NCI-H187 (cell line): ENCODE measurements at regions not wholly inside any gene's neighbourhood (a gene's known extent, or its start where the extent isn't known, plus 50 kb on each side); places are given as distances from the start of the nearest gene placed in this dataset.

ENCODE experiments used
- DNase-seq, 2 experiments: peaks; one replicate each; lab custom pipeline; 2025; lab: John Stamatoyannopoulos, UW

GRCh38 chr10:77710759-77711682, 73.4 kb upstream of the KCNMA1 start:
- DNase-seq, result peak in 1 of 2 experiments; percentile 38

GRCh38 chr10:77710081-77710551, 72.5 kb upstream of the KCNMA1 start:
- no peak for DNase-seq

- DNase-seq, result no peak
These were observed 70.0 kb upstream of the KCNMA1 start for GRCh38 chr10:77707570-77707969.

- no peak for DNase-seq
These were observed 64.6 kb upstream of the KCNMA1 start for GRCh38 chr10:77702166-77702565.

- DNase-seq, result no peak
These were observed 62.5 kb upstream of the KCNMA1 start for GRCh38 chr10:77700086-77700485.

- DNase-seq, result no peak
These were observed 61.6 kb upstream of the KCNMA1 start for GRCh38 chr10:77699080-77699645.

GRCh38 chr10:77698267-77698931, 60.8 kb upstream of the KCNMA1 start:
- no peak for DNase-seq

GRCh38 chr10:77696584-77696983, 59.0 kb upstream of the KCNMA1 start:
- no peak for DNase-seq

- DNase-seq, result no peak
These were observed 57.6 kb upstream of the KCNMA1 start for GRCh38 chr10:77695186-77695585.

- DNase-seq, result no peak
These were observed 55.2 kb upstream of the KCNMA1 start for GRCh38 chr10:77692782-77693181.

GRCh38 chr10:77689339-77689738, 51.7 kb upstream of the KCNMA1 start:
- DNase-seq, result no peak

- DNase-seq, result no peak
These were observed 50.0 kb upstream of the KCNMA1 start for GRCh38 chr10:77687621-77688020.
